ENCODE measurements at regions not wholly inside any gene's neighbourhood (a gene's known extent, or its start where the extent isn't known, plus 50 kb on each side); places are given as distances from the start of the nearest gene placed in this dataset.

DNA sequence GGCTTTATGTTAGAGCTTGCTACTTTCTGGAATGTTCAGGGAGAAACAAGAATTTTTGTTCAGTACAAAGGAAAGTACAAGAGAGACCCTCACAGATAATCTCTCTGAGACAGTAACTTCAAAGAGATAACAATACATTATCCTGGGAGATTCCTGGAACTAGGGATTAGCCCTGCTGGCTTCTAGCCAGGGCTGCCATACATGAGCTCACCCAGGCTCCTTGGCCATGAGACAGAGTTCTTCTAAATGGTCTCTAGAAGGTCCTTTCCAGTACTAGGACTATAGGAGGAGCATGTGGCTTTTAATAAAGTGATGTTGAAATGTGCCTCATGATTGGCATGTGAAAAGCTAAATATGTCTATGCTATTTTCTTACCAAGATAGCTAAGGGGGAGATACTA lies 342.5 kb downstream of the EMP1 start:
- H3K79me2 ChIP-seq (ENCODE audit: control insufficient read depth, insufficient read depth, low read length): no peaks in the 10 kb centered on the region
- in situ Hi-C loops (cut with MboI) (no loop called here), intact Hi-C loops (cut with micrococcal nuclease; ENCODE audit: unreplicated experiment) (no loop called here)
- DNase-seq (ENCODE audit: low read depth, low spot score) (no peak), FAIRE-seq (no peak), ATAC-seq (no peak)
- RAD21 ChIA-PET (ENCODE audit: unreplicated experiment): interaction anchor here (7.6 kb wide), 1 partner anchor 52 kb away, joined by 72 read pairs; no protein-coding TSS in a partner anchor
- H3K36me3 ChIP-seq (ENCODE audit: control insufficient read depth in 2 of 2, insufficient read depth in 2 of 2, low read length in 1 of 2): no peaks in the 10 kb centered on the region
- H3K4me2 ChIP-seq (ENCODE audit: control insufficient read depth, insufficient read depth): no peak overlapping the region
- TF ChIP-seq IKZF2 (IDR thresholded peaks at IDR 0.05): no peak
- no peak for TF ChIP-seq ZZZ3 (IDR thresholded peaks at IDR 0.05; ENCODE audit: control insufficient read depth, insufficient read length, low read depth)
- TF ChIP-seq RFX5 (IDR thresholded peaks at IDR 0.05; ENCODE audit: low read depth, low read length): no peak
- TF ChIP-seq ZNF207 (IDR thresholded peaks at IDR 0.05; ENCODE audit: borderline replicate concordance): no peak
- no peak for TF ChIP-seq NFYA (IDR thresholded peaks at IDR 0.05; ENCODE audit: borderline replicate concordance, low read depth, low read length)
- TF ChIP-seq NKRF (conservative IDR thresholded peaks at IDR 0.05): no peak
- no peak for TF ChIP-seq SPI1 (IDR thresholded peaks at IDR 0.05; ENCODE audit: borderline replicate concordance, insufficient read depth, low read depth, low read length)
- no peak for TF ChIP-seq SMARCA5 (IDR thresholded peaks at IDR 0.05)
- no peak for TF ChIP-seq CHD2 (IDR thresholded peaks at IDR 0.05; ENCODE audit: borderline replicate concordance, low read depth, low read length)
- no peak for TF ChIP-seq E4F1 (IDR thresholded peaks at IDR 0.05; ENCODE audit: borderline replicate concordance, partially characterized antibody)
- no peak for TF ChIP-seq BHLHE40 (IDR thresholded peaks at IDR 0.05; ENCODE audit: borderline replicate concordance in 1 of 2, low read depth in 2 of 2, low read length in 1 of 2)
- no peak for TF ChIP-seq CBX3 (IDR thresholded peaks at IDR 0.05; ENCODE audit: borderline replicate concordance, low read depth)
- no peak for TF ChIP-seq ZNF622 (IDR thresholded peaks at IDR 0.05)
- TF ChIP-seq E2F4 (IDR thresholded peaks at IDR 0.05; ENCODE audit: low read depth, low read length): no peak
- POLR2A ChIA-PET: interaction anchor here (2.0 kb wide), 1 partner anchor 53 kb away, joined by 9 read pairs; no protein-coding TSS in a partner anchor
- no peak overlapping the region for H3K27ac ChIP-seq (ENCODE audit: control insufficient read depth, insufficient read depth)
- H2AFZ ChIP-seq (ENCODE audit: control insufficient read depth, low read depth, low read length): no peak overlapping the region
- no TSS peak for BruUV-seq (replicated peaks)
- no peaks in the 10 kb centered on the region for H3K9me3 ChIP-seq (replicated peaks; ENCODE audit: control insufficient read depth, insufficient read depth, low read length)
- H3K4me3 ChIP-seq: no peak overlapping the region
- no peak overlapping the region for H3K9ac ChIP-seq (ENCODE audit: control insufficient read depth, insufficient read depth, low read length)
- CTCF ChIA-PET: interaction anchor here (1.2 to 1.6 kb wide), 2 partner anchors 95 to 177 kb away, joined by 3 read pairs; no protein-coding TSS in a partner anchor
- no peaks in the 10 kb centered on the region for H4K20me1 ChIP-seq (ENCODE audit: control insufficient read depth, insufficient read depth)
- peaks cover 0 to 3% of the 10 kb centered on the region in 2 experiments; a peak in 1 of 4 replicates for H3K27me3 ChIP-seq (replicated peaks in 1 of 2; ENCODE audit: control insufficient read depth in 2 of 2, insufficient read depth in 2 of 2, low read length in 1 of 2)
- peaks cover 21% of the 10 kb centered on the region for H3K4me1 ChIP-seq (ENCODE audit: control insufficient read depth, insufficient read depth, low read length)
- SMC1A ChIA-PET (ENCODE audit: uncharacterized antibody, unreplicated experiment): interaction anchor here (8.4 kb wide), 1 partner anchor 52 kb away, joined by 88 read pairs; no protein-coding TSS in a partner anchor

All from GM12878 (cell line).